CD14-positive monocyte (primary cell): ENCODE measurements at regions not wholly inside any gene's neighbourhood (a gene's known extent, or its start where the extent isn't known, plus 50 kb on each side); places are given as distances from the start of the nearest gene placed in this dataset.

Experiments used
- DNase-seq, 3 donors: peaks; one replicate each; pipeline ENCODE4 v3.0.0-alpha.2; 2011 to 2022
- H2AFZ ChIP-seq: 2 replicates; pipeline ENCODE4 v1.6.0; 2012; ENCODE audit warnings: mild to moderate bottlenecking, low read depth, low read length, inconsistent platforms; ENCODE audit not compliant: insufficient read depth, poor library complexity, severe bottlenecking
- H3K27ac ChIP-seq, 2 donors: 1 replicate in 1 of 2; 2 replicates in 1 of 2; pipeline ENCODE4 v1.5.1; 2012 to 2013; ENCODE audit warnings: low read length in 2 of 2, control low read depth in 1 of 2, inconsistent platforms in 1 of 2, low read depth in 1 of 2, mild to moderate bottlenecking in 1 of 2
- H3K27me3 ChIP-seq, 2 donors: one replicate each; pipeline versions ENCODE4 v1.6.0 to v1.6.1; 2011 to 2013; ENCODE audit warnings: low read length in 2 of 2; ENCODE audit not compliant: control insufficient read depth in 2 of 2, insufficient read depth in 2 of 2
- H3K36me3 ChIP-seq, 2 donors: replicated peaks in 1 of 2; 1 replicate in 1 of 2; 2 replicates in 1 of 2; pipeline versions ENCODE4 v1.5.1 to v1.6.1; 2012 to 2013; ENCODE audit warnings: low read length in 2 of 2, control low read depth in 1 of 2, inconsistent platforms in 1 of 2, mild to moderate bottlenecking in 1 of 2; ENCODE audit not compliant: insufficient read depth in 2 of 2, control insufficient read depth in 1 of 2
- H3K4me1 ChIP-seq, 2 donors: 1 replicate in 1 of 2; 2 replicates in 1 of 2; pipeline versions ENCODE4 v1.5.1 to v1.6.1; 2012 to 2013; ENCODE audit warnings: low read length in 2 of 2, control low read depth in 1 of 2, inconsistent platforms in 1 of 2, mild to moderate bottlenecking in 1 of 2, moderate library complexity in 1 of 2; ENCODE audit not compliant: insufficient read depth in 2 of 2, control insufficient read depth in 1 of 2
- H3K4me2 ChIP-seq: replicated peaks from 2 replicates; pipeline ENCODE3; 2012; ENCODE audit warnings: low read length, moderate library complexity, mild to moderate bottlenecking; ENCODE audit not compliant: poor library complexity, severe bottlenecking; ENCODE audit errors: extremely low read depth
- H3K4me3 ChIP-seq, 3 experiments: fragments of 200-600 bp in 1 of 3; sonication (generic) in 1 of 3; replicated peaks in 1 of 3; 1 replicate in 2 of 3; 2 replicates in 1 of 3; pipeline ENCODE4 v1.5.1; 2011 to 2013; ENCODE audit warnings: low read length in 3 of 3, mild to moderate bottlenecking in 3 of 3, control low read depth in 2 of 3, low read depth in 2 of 3, inconsistent platforms in 1 of 3, moderate library complexity in 1 of 3
- H3K79me2 ChIP-seq: 2 replicates; pipeline ENCODE4 v1.6.0; 2012; ENCODE audit warnings: mild to moderate bottlenecking, control low read depth, inconsistent platforms, low read length, moderate library complexity; ENCODE audit not compliant: insufficient read depth
- H3K9ac ChIP-seq: 2 replicates; pipeline ENCODE4 v1.6.0; 2017; ENCODE audit warnings: low read length, mild to moderate bottlenecking; ENCODE audit not compliant: insufficient read depth, poor library complexity, severe bottlenecking
- H3K9me3 ChIP-seq, 2 donors: replicated peaks in 1 of 2; 1 replicate in 1 of 2; 2 replicates in 1 of 2; pipeline versions ENCODE4 v1.5.1 to v1.6.1; 2012 to 2013; ENCODE audit warnings: low read length in 2 of 2, control low read depth in 1 of 2; ENCODE audit not compliant: control insufficient read depth in 1 of 2, insufficient read depth in 1 of 2
- H4K20me1 ChIP-seq: 2 replicates; pipeline ENCODE4 v1.6.0; 2012; ENCODE audit warnings: mild to moderate bottlenecking, low read length, control low read depth, moderate library complexity; ENCODE audit not compliant: insufficient read depth
- H3K27ac Mint-ChIP-seq, 7 donors: one replicate each; pipeline ENCODE4 v1.8.0; 2020; ENCODE audit warnings: mild to moderate bottlenecking in 7 of 7, mixed read lengths in 7 of 7, moderate library complexity in 6 of 7, inconsistent platforms in 2 of 7
- H3K27me3 Mint-ChIP-seq, 3 donors: one replicate each; pipeline ENCODE4 v1.8.0; 2021 to 2022; ENCODE audit warnings: low read depth in 3 of 3, mild to moderate bottlenecking in 3 of 3, mixed read lengths in 3 of 3, moderate library complexity in 3 of 3, inconsistent platforms in 1 of 3
- H3K36me3 Mint-ChIP-seq, 2 donors: one replicate each; pipeline ENCODE4 v1.8.0; 2020; ENCODE audit warnings: mixed read lengths in 2 of 2, inconsistent platforms in 1 of 2, mild to moderate bottlenecking in 1 of 2
- H3K4me1 Mint-ChIP-seq: one replicate; pipeline ENCODE4 v1.8.0; 2020; ENCODE audit warnings: mild to moderate bottlenecking, mixed read lengths
- H3K4me3 Mint-ChIP-seq, 2 donors: one replicate each; pipeline ENCODE4 v1.8.0; 2020; ENCODE audit warnings: mild to moderate bottlenecking in 2 of 2, mixed read lengths in 2 of 2, moderate library complexity in 1 of 2
- H3K9me3 Mint-ChIP-seq, 7 donors: one replicate each; pipeline ENCODE4 v1.8.0; 2020 to 2022; ENCODE audit warnings: mixed read lengths in 7 of 7, mild to moderate bottlenecking in 6 of 7, moderate library complexity in 6 of 7, inconsistent platforms in 2 of 7
- CTCF ChIP-seq: fragments of 200-600 bp; IDR thresholded peaks from one replicate; pipeline ENCODE4 v1.8.0; 2022; ENCODE audit warnings: antibody characterized with exemption, mild to moderate bottlenecking
- WGBS: methylation state at CpG from one replicate; pipeline ENCODE4 v1.1.5; 2013; ENCODE audit warnings: missing lambda C conversion rate; ENCODE audit not compliant: insufficient coverage; 5-methylcytosine and 5-hydroxymethylcytosine counted together
- intact Hi-C, 2 donors: fragments of 100-400 bp; cut with micrococcal nuclease; formaldehyde crosslinking; loops; one replicate each; pipeline versions ENCODE4 v1.15.0 to v1.15.1; 2023

GRCh38 chr18:53710080-53710479, 514.4 kb downstream of the MBD2 start:
- peaks cover 0 to 2% (median 0%) of the 10 kb centered on the region in 7 donors for H3K9me3 Mint-ChIP-seq
- TF ChIP-seq CTCF = no peak

GRCh38 chr18:53702480-53702879, 522.0 kb downstream of the MBD2 start:
- H3K27ac ChIP-seq = no peak overlapping the region
- H4K20me1 ChIP-seq = no peaks in the 10 kb centered on the region
- H3K36me3 ChIP-seq = no peaks in the 10 kb centered on the region
- H3K4me2 ChIP-seq = no peak overlapping the region
- no peak overlapping the region for H3K9ac ChIP-seq
- Mint-ChIP-seq H3K4me3 (no peak overlapping the region), H3K36me3 (no peaks in the 10 kb centered on the region), H3K27me3 (peaks cover 0 to 2% (median 0%) of the 10 kb centered on the region in 3 donors), H3K9me3 (no peaks in the 10 kb centered on the region), H3K4me1 (no peaks in the 10 kb centered on the region), H3K27ac (no peak overlapping the region)
- intact Hi-C loops = no loop called here
- no peaks in the 10 kb centered on the region for H3K27me3 ChIP-seq
- no peak overlapping the region for H3K4me3 ChIP-seq
- H3K4me1 ChIP-seq = no peaks in the 10 kb centered on the region
- TF ChIP-seq CTCF = no peak
- H2AFZ ChIP-seq = no peak overlapping the region
- no peak for DNase-seq
- H3K9me3 ChIP-seq = no peaks in the 10 kb centered on the region
- no CpG with 5 or more reads among the region's 2 CpGs for WGBS
- H3K79me2 ChIP-seq = no peaks in the 10 kb centered on the region

More at GRCh38 chr18:53710080-53710479, 514.4 kb downstream of the MBD2 start:
- Histone ChIP-seq H3K36me3 (no peaks in the 10 kb centered on the region), H3K9ac (no peak overlapping the region), H3K4me3 (no peak overlapping the region), H3K27me3 (no peaks in the 10 kb centered on the region), H2AFZ (no peak overlapping the region), H3K4me1 (no peaks in the 10 kb centered on the region), H3K79me2 (no peaks in the 10 kb centered on the region), H3K27ac (no peak overlapping the region), H3K9me3 (no peaks in the 10 kb centered on the region), H4K20me1 (no peaks in the 10 kb centered on the region), H3K4me2 (no peak overlapping the region)
- H3K4me3 Mint-ChIP-seq = no peak overlapping the region
- H3K27me3 Mint-ChIP-seq = no peaks in the 10 kb centered on the region
- intact Hi-C loops = no loop called here
- H3K27ac Mint-ChIP-seq = no peak overlapping the region
- WGBS = no CpG with 5 or more reads among the region's 2 CpGs
- no peaks in the 10 kb centered on the region for H3K36me3 Mint-ChIP-seq
- no peaks in the 10 kb centered on the region for H3K4me1 Mint-ChIP-seq
- no peak for DNase-seq
